ENCODE measurements at regions not wholly inside any gene's neighbourhood (a gene's known extent, or its start where the extent isn't known, plus 50 kb on each side); places are given as distances from the start of the nearest gene placed in this dataset.
"Not testable (repeated sequence)": the region's sequence is repeated elsewhere in the genome, so short reads cannot be mapped to it uniquely, and the experiment has no call there.

GRCh38 chr7:35914214-35914613, 113.4 kb downstream of the SEPTIN7 start:
- not testable (repeated sequence) for TF ChIP-seq CTCF, POLR2A (IDR thresholded peaks at IDR 0.05)
